HG02571 (cell line): ENCODE measurements at regions not wholly inside any gene's neighbourhood (a gene's known extent, or its start where the extent isn't known, plus 50 kb on each side); places are given as distances from the start of the nearest gene placed in this dataset.
A peak's percentile ranks its signal among the peaks of the same experiment; 100 is the strongest.
"Not testable (repeated sequence)": the region's sequence is repeated elsewhere in the genome, so short reads cannot be mapped to it uniquely, and the experiment has no call there.

Experiments
- ATAC-seq: cut with Tn5 transposase; IDR thresholded peaks from one replicate; pipeline ENCODE4 v1.9.1; 2021; ENCODE audit warnings: mild to moderate bottlenecking, moderate library complexity; ENCODE audit not compliant: unreplicated experiment

GRCh38 chr21:14009238-14009981 is 201.3 kb downstream of the LIPI start:
- ATAC-seq: not testable (repeated sequence)

- not testable (repeated sequence) for ATAC-seq
Observed at GRCh38 chr21:14008436-14008835, 202.3 kb downstream of the LIPI start.

GRCh38 chr21:14008006-14008405 is 202.7 kb downstream of the LIPI start:
- not testable (repeated sequence) for ATAC-seq

GRCh38 chr21:14006144-14006543 is 204.6 kb downstream of the LIPI start:
- ATAC-seq: not testable (repeated sequence)

- ATAC-seq: not testable (repeated sequence)
Observed at GRCh38 chr21:13986996-13987958, 223.5 kb downstream of the LIPI start.

GRCh38 chr21:13985865-13986863 is 224.6 kb downstream of the LIPI start:
- ATAC-seq: not testable (repeated sequence)

- ATAC-seq: not testable (repeated sequence)
Observed at GRCh38 chr21:13985137-13985864, 225.5 kb downstream of the LIPI start.

GRCh38 chr21:13984728-13985127 is 226.0 kb downstream of the LIPI start:
- ATAC-seq: not testable (repeated sequence)

GRCh38 chr21:13981176-13982087 is 229.3 kb downstream of the LIPI start:
- not testable (repeated sequence) for ATAC-seq

- ATAC-seq: peak; percentile 80
Observed at GRCh38 chr21:13980115-13980662, 230.6 kb downstream of the LIPI start.

GRCh38 chr21:13979608-13980007 is 231.1 kb downstream of the LIPI start:
- not testable (repeated sequence) for ATAC-seq

- not testable (repeated sequence) for ATAC-seq
Observed at GRCh38 chr21:13974582-13974981, 236.2 kb downstream of the LIPI start.

GRCh38 chr21:13969853-13970252 is 240.9 kb downstream of the LIPI start:
- ATAC-seq: not testable (repeated sequence)

GRCh38 chr21:13969002-13969401 is 241.8 kb downstream of the LIPI start:
- ATAC-seq: not testable (repeated sequence)

- not testable (repeated sequence) for ATAC-seq
Observed at GRCh38 chr21:13963259-13963658, 247.5 kb downstream of the LIPI start.

GRCh38 chr21:13937236-13937635 is 273.5 kb downstream of the LIPI start:
- no peak for ATAC-seq

GRCh38 chr21:13936033-13936937 is 274.5 kb downstream of the LIPI start:
- ATAC-seq: not testable (repeated sequence)
